ENCODE measurements at regions not wholly inside any gene's neighbourhood (a gene's known extent, or its start where the extent isn't known, plus 50 kb on each side); places are given as distances from the start of the nearest gene placed in this dataset.
"Not testable (repeated sequence)": the region's sequence is repeated elsewhere in the genome, so short reads cannot be mapped to it uniquely, and the experiment has no call there.

GRCh38 chr2:12488352-12489318, 228.1 kb upstream of the TRIB2 start:
- peaks cover 0 to 22% (median 13%) of the 10 kb centered on the region in 4 donors for H3K4me1 ChIP-seq
- 56 to 64% methylated on average over 12 of the region's 12 CpGs for WGBS, 2 donors
- no peak overlapping the region for H3K27ac ChIP-seq
- no peaks in the 10 kb centered on the region for H3K27me3 ChIP-seq
- no peak for DNase-seq
- H3K36me3 ChIP-seq = no peaks in the 10 kb centered on the region
- TF ChIP-seq POLR2A (IDR thresholded peaks at IDR 0.05) (no peak), CTCF (IDR thresholded peaks at IDR 0.05) (no peak), EP300 (IDR thresholded peaks at IDR 0.05) (no peak), POLR2AphosphoS5 (IDR thresholded peaks at IDR 0.05) (no peak)
- H3K4me3 ChIP-seq = no peak overlapping the region
- H3K9me3 ChIP-seq = no peaks in the 10 kb centered on the region
- intact Hi-C loops (cut with DNase I) = no loop called here

GRCh38 chr2:12490641-12491040, 226.1 kb upstream of the TRIB2 start:
- intact Hi-C loops (cut with DNase I) = no loop called here
- no peaks in the 10 kb centered on the region for H3K36me3 ChIP-seq
- H3K27ac ChIP-seq = no peak overlapping the region
- peaks cover 0 to 22% (median 12%) of the 10 kb centered on the region in 4 donors for H3K4me1 ChIP-seq
- 69 to 90% methylated on average over 4 of the region's 4 CpGs for WGBS, 2 donors
- H3K27me3 ChIP-seq = no peaks in the 10 kb centered on the region
- H3K9me3 ChIP-seq = no peaks in the 10 kb centered on the region
- H3K4me3 ChIP-seq = no peak overlapping the region
- no peak for DNase-seq
- TF ChIP-seq CTCF (IDR thresholded peaks at IDR 0.05) = no peak
- no peak for TF ChIP-seq EP300 (IDR thresholded peaks at IDR 0.05)
- no peak for TF ChIP-seq POLR2AphosphoS5 (IDR thresholded peaks at IDR 0.05)
- no peak for TF ChIP-seq POLR2A (IDR thresholded peaks at IDR 0.05)

GRCh38 chr2:12492360-12492759, 224.4 kb upstream of the TRIB2 start:
- no CpG with 5 or more reads among the region's 3 CpGs for WGBS, 2 donors
- not testable (repeated sequence) for H3K27me3 ChIP-seq

GRCh38 chr2:12493031-12493513, 223.7 kb upstream of the TRIB2 start:
- intact Hi-C loops (cut with DNase I) = no loop called here
- DNase-seq = no peak
- TF ChIP-seq CTCF (IDR thresholded peaks at IDR 0.05) = no peak
- TF ChIP-seq POLR2AphosphoS5 (IDR thresholded peaks at IDR 0.05) = no peak
- TF ChIP-seq POLR2A (IDR thresholded peaks at IDR 0.05) = no peak
- TF ChIP-seq EP300 (IDR thresholded peaks at IDR 0.05) = no peak

More at GRCh38 chr2:12492360-12492759, 224.4 kb upstream of the TRIB2 start:
- H3K36me3 ChIP-seq; H3K4me1 ChIP-seq; H3K9me3 ChIP-seq; H3K4me3 ChIP-seq; intact Hi-C loops (cut with DNase I); H3K27ac ChIP-seq; DNase-seq: not testable (repeated sequence)

GRCh38 chr2:12495247-12495868, 221.4 kb upstream of the TRIB2 start:
- no peak for DNase-seq
- no peaks in the 10 kb centered on the region for H3K4me1 ChIP-seq
- H3K9me3 ChIP-seq = no peaks in the 10 kb centered on the region
- H3K36me3 ChIP-seq = no peaks in the 10 kb centered on the region
- no peaks in the 10 kb centered on the region for H3K27me3 ChIP-seq
- intact Hi-C loops (cut with DNase I) = no loop called here
- TF ChIP-seq CTCF (IDR thresholded peaks at IDR 0.05) = no peak
- no peak for TF ChIP-seq EP300 (IDR thresholded peaks at IDR 0.05)
- TF ChIP-seq POLR2AphosphoS5 (IDR thresholded peaks at IDR 0.05) = no peak
- no peak for TF ChIP-seq POLR2A (IDR thresholded peaks at IDR 0.05)
- no peak overlapping the region for H3K27ac ChIP-seq
- WGBS, 2 donors = 78 to 82% methylated on average over 7 of the region's 7 CpGs
- no peak overlapping the region for H3K4me3 ChIP-seq

More at GRCh38 chr2:12493031-12493513, 223.7 kb upstream of the TRIB2 start:
- H3K27ac ChIP-seq = no peak overlapping the region
- H3K36me3 ChIP-seq = no peaks in the 10 kb centered on the region
- H3K4me3 ChIP-seq = no peak overlapping the region
- peaks cover 0 to under 1% (median 0%) of the 10 kb centered on the region in 4 donors for H3K4me1 ChIP-seq
- 73 to 78% methylated on average over 9 of the region's 9 CpGs for WGBS, 2 donors
- no peaks in the 10 kb centered on the region for H3K9me3 ChIP-seq
- no peaks in the 10 kb centered on the region for H3K27me3 ChIP-seq
